ENCODE measurements at regions not wholly inside any gene's neighbourhood (a gene's known extent, or its start where the extent isn't known, plus 50 kb on each side); places are given as distances from the start of the nearest gene placed in this dataset.

DNA sequence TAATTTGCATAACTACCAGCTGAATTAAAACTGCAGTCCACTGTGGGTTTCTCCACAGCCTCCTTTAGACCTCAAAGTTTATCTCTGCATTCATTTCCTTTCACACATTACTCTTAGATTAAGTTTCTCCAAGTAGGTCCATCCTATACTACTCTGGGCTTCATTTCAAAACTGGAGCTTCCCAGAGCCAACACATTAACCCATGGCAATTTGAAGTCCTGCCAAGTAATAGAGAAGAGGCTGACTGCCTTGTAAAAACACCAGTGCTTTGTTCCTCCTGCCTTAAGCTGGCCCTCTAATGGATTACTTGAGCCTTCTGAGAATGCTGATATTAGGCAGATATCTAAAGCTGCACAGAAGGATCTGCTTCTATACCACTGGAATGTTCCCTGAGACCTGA lies 997.2 kb upstream of the SLIT2 start:
- Histone ChIP-seq H3K9me3 (peaks cover 2% of the 10 kb centered on the region; the same call in 1 of the 2 replicates), H3K36me3 (ENCODE audit: control insufficient read depth, insufficient read depth, low read length) (no peaks in the 10 kb centered on the region), H3K27me3 (replicated peaks; ENCODE audit: control insufficient read depth, insufficient read depth, low read length) (no peaks in the 10 kb centered on the region), H3K4me3 (ENCODE audit: low read depth, low read length) (no peak overlapping the region), H3K4me1 (no peaks in the 10 kb centered on the region)
- ChIA-PET POLR2A (no interaction called here), CTCF (no interaction called here)
- Mint-ChIP-seq H3K9me3 (ENCODE audit: unreplicated experiment) (peaks cover 38% of the 10 kb centered on the region), H3K27me3 (ENCODE audit: insufficient read depth, unreplicated experiment) (no peaks in the 10 kb centered on the region), H3K4me1 (ENCODE audit: low read depth, unreplicated experiment) (no peaks in the 10 kb centered on the region), H3K4me3 (ENCODE audit: unreplicated experiment) (no peak overlapping the region), H3K36me3 (ENCODE audit: insufficient read depth, unreplicated experiment) (no peaks in the 10 kb centered on the region), H3K27ac (ENCODE audit: unreplicated experiment) (no peak overlapping the region)
- no peak for DNase-seq
- intact Hi-C loops (cut with micrococcal nuclease; ENCODE audit: unreplicated experiment), result no loop called here
- TF ChIP-seq, protein P1, sequence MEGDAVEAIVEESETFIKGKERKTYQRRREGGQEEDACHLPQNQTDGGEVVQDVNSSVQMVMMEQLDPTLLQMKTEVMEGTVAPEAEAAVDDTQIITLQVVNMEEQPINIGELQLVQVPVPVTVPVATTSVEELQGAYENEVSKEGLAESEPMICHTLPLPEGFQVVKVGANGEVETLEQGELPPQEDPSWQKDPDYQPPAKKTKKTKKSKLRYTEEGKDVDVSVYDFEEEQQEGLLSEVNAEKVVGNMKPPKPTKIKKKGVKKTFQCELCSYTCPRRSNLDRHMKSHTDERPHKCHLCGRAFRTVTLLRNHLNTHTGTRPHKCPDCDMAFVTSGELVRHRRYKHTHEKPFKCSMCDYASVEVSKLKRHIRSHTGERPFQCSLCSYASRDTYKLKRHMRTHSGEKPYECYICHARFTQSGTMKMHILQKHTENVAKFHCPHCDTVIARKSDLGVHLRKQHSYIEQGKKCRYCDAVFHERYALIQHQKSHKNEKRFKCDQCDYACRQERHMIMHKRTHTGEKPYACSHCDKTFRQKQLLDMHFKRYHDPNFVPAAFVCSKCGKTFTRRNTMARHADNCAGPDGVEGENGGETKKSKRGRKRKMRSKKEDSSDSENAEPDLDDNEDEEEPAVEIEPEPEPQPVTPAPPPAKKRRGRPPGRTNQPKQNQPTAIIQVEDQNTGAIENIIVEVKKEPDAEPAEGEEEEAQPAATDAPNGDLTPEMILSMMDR (IDR thresholded peaks at IDR 0.05; ENCODE audit: insufficient read depth in 1 of 2, low read depth in 1 of 2, low read length in 1 of 2, severe bottlenecking in 1 of 2, unreplicated experiment in 1 of 2), result no peak
- no TSS peak for BruUV-seq (replicated peaks)

DNA sequence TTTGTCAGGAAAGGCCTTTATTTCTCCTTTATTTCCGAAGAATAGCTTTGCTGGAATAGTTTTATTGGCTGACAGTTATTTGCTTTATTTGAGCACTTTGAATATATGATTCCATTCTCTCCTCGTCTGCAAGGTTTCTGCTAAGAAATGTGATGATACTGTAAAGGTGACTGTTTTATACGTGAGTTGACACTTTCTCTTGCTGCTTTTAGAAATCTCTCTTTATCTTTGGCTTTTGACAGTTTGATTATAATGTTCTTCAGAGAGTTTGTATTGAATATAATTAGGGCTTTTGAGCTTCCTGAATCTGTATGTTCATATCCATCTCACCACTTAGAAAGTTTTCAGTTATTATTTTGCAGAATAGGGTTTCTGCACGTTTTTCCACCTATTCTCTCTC lies 1003.7 kb upstream of the SLIT2 start:
- Mint-ChIP-seq H3K27ac (ENCODE audit: unreplicated experiment) (no peak overlapping the region), H3K4me3 (ENCODE audit: unreplicated experiment) (no peak overlapping the region), H3K9me3 (ENCODE audit: unreplicated experiment) (peaks cover 23% of the 10 kb centered on the region), H3K27me3 (ENCODE audit: insufficient read depth, unreplicated experiment) (no peaks in the 10 kb centered on the region), H3K4me1 (ENCODE audit: low read depth, unreplicated experiment) (no peaks in the 10 kb centered on the region), H3K36me3 (ENCODE audit: insufficient read depth, unreplicated experiment) (no peaks in the 10 kb centered on the region)
- intact Hi-C loops (cut with micrococcal nuclease; ENCODE audit: unreplicated experiment), result no loop called here
- Histone ChIP-seq H3K4me3 (ENCODE audit: low read depth, low read length) (no peak overlapping the region), H3K27me3 (replicated peaks; ENCODE audit: control insufficient read depth, insufficient read depth, low read length) (no peaks in the 10 kb centered on the region), H3K4me1 (no peaks in the 10 kb centered on the region), H3K9me3 (no peaks in the 10 kb centered on the region), H3K36me3 (ENCODE audit: control insufficient read depth, insufficient read depth, low read length) (no peaks in the 10 kb centered on the region)
- POLR2A ChIA-PET, result no interaction called here
- DNase-seq, result no peak
- CTCF ChIA-PET, result no interaction called here
- BruUV-seq (replicated peaks), result no TSS peak
- TF ChIP-seq, protein P1 (IDR thresholded peaks at IDR 0.05; ENCODE audit: insufficient read depth in 1 of 2, low read depth in 1 of 2, low read length in 1 of 2, severe bottlenecking in 1 of 2, unreplicated experiment in 1 of 2), result no peak

DNA sequence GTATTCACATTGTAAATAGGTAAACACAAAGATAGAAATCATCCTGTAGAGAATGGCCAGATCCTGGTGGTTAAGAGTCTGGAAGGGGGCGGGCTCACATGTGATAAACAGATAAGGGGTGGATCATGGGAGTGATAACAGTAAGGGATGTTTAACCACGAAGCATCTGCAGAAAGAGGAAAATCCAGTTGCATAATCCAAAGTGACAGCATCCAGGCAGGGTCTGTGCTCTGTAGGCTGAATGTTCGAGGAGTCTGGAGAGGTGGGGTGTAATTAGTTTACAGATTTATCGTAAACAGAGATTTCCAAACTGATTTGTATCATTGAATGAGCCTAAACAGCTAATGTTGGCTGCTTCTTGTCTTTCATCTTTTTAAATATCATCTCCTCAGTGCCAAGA lies 1009.8 kb upstream of the SLIT2 start:
- no peak overlapping the region for H3K27ac Mint-ChIP-seq (ENCODE audit: unreplicated experiment)
- peaks cover 7% of the 10 kb centered on the region for H3K4me1 Mint-ChIP-seq (ENCODE audit: low read depth, unreplicated experiment)
- intact Hi-C loops (cut with micrococcal nuclease; ENCODE audit: unreplicated experiment), result no loop called here
- Histone ChIP-seq H3K4me1 (no peaks in the 10 kb centered on the region), H3K27me3 (replicated peaks; ENCODE audit: control insufficient read depth, insufficient read depth, low read length) (no peaks in the 10 kb centered on the region), H3K36me3 (ENCODE audit: control insufficient read depth, insufficient read depth, low read length) (no peaks in the 10 kb centered on the region), H3K9me3 (no peaks in the 10 kb centered on the region), H3K4me3 (ENCODE audit: low read depth, low read length) (no peak overlapping the region)
- H3K4me3 Mint-ChIP-seq (ENCODE audit: unreplicated experiment), result no peak overlapping the region
- ChIA-PET CTCF (no interaction called here), POLR2A (no interaction called here)
- H3K36me3 Mint-ChIP-seq (ENCODE audit: insufficient read depth, unreplicated experiment), result no peaks in the 10 kb centered on the region
- H3K27me3 Mint-ChIP-seq (ENCODE audit: insufficient read depth, unreplicated experiment), result peaks cover 2% of the 10 kb centered on the region
- DNase-seq, result no peak
- TF ChIP-seq, protein P1 (IDR thresholded peaks at IDR 0.05; ENCODE audit: insufficient read depth in 1 of 2, low read depth in 1 of 2, low read length in 1 of 2, severe bottlenecking in 1 of 2, unreplicated experiment in 1 of 2), result no peak
- H3K9me3 Mint-ChIP-seq (ENCODE audit: unreplicated experiment), result peaks cover 10% of the 10 kb centered on the region
- no TSS peak for BruUV-seq (replicated peaks)

Data from Caco-2 (cell line).